ENCODE measurements at regions not wholly inside any gene's neighbourhood (a gene's known extent, or its start where the extent isn't known, plus 50 kb on each side); places are given as distances from the start of the nearest gene placed in this dataset.

GRCh38 chr2:57947398-57947797 is 99.2 kb upstream of the VRK2 start:
- DNase-seq = no peak
- H3K27me3 ChIP-seq = no peaks in the 10 kb centered on the region
- no peaks in the 10 kb centered on the region for H3K9me3 ChIP-seq
- H3K27ac ChIP-seq = no peak overlapping the region
- H3K4me1 ChIP-seq = no peaks in the 10 kb centered on the region
- H3K4me3 ChIP-seq = no peak overlapping the region
- TF ChIP-seq, protein P1, sequence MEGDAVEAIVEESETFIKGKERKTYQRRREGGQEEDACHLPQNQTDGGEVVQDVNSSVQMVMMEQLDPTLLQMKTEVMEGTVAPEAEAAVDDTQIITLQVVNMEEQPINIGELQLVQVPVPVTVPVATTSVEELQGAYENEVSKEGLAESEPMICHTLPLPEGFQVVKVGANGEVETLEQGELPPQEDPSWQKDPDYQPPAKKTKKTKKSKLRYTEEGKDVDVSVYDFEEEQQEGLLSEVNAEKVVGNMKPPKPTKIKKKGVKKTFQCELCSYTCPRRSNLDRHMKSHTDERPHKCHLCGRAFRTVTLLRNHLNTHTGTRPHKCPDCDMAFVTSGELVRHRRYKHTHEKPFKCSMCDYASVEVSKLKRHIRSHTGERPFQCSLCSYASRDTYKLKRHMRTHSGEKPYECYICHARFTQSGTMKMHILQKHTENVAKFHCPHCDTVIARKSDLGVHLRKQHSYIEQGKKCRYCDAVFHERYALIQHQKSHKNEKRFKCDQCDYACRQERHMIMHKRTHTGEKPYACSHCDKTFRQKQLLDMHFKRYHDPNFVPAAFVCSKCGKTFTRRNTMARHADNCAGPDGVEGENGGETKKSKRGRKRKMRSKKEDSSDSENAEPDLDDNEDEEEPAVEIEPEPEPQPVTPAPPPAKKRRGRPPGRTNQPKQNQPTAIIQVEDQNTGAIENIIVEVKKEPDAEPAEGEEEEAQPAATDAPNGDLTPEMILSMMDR (IDR thresholded peaks at IDR 0.05) = no peak
- no peak for TF ChIP-seq POLR2A (IDR thresholded peaks at IDR 0.05)
- H3K36me3 ChIP-seq = no peaks in the 10 kb centered on the region

DNA sequence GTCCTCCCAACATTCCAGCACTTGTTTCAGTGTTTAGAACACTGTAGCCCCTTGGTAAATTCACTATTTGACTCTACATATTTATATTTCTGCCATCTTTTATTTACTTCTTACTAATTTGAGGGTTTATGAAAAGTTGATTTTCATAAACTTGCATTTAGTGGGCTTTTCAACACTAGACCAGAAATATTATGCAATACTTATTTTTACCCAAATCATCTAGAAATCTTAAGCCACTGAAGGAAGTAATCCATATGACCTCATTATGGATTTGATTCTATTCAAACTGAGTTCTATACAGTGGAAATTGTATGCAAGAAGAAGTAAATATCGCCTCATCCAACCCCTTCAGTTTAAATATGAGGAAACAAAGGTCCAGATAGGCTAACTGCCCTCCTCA is 92.6 kb upstream of the VRK2 start:
- Histone ChIP-seq H3K27me3 (no peaks in the 10 kb centered on the region), H3K4me3 (no peak overlapping the region), H3K4me1 (no peaks in the 10 kb centered on the region), H3K36me3 (no peaks in the 10 kb centered on the region), H3K9me3 (no peaks in the 10 kb centered on the region), H3K27ac (no peak overlapping the region)
- no peak for DNase-seq
- TF ChIP-seq POLR2A (IDR thresholded peaks at IDR 0.05) = no peak
- TF ChIP-seq, protein P1 (IDR thresholded peaks at IDR 0.05) = no peak

- TF ChIP-seq, protein P1 (IDR thresholded peaks at IDR 0.05) = no peak
- no peak for TF ChIP-seq POLR2A (IDR thresholded peaks at IDR 0.05)
- H3K27ac ChIP-seq = no peak overlapping the region
- H3K4me1 ChIP-seq = no peaks in the 10 kb centered on the region
- no peaks in the 10 kb centered on the region for H3K27me3 ChIP-seq
- no peak for DNase-seq
- H3K9me3 ChIP-seq = no peaks in the 10 kb centered on the region
- no peaks in the 10 kb centered on the region for H3K36me3 ChIP-seq
- H3K4me3 ChIP-seq = no peak overlapping the region
Observed at GRCh38 chr2:57957238-57957637, 89.4 kb upstream of the VRK2 start.

DNA sequence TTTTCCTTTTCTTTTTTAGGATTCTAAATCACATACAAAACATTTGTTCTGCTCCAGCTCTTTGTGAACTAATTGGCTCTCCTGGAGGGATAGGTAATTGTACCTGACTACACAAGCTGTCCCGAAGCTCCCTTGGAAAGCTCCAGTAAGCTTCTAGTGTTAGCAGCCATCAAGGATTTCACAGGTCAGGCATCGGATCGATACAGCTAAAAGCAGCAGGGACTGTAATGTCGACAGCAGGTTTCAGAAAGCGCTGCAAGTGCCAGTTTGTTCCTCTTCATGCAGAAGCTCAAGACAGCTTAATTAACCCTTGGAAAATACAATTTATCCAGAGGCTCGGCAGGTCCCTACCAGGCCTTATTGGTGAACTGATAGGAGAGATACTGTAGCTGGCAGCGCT is 87.2 kb upstream of the VRK2 start:
- DNase-seq = no peak
- no peaks in the 10 kb centered on the region for H3K36me3 ChIP-seq
- H3K27ac ChIP-seq = no peak overlapping the region
- H3K27me3 ChIP-seq = no peaks in the 10 kb centered on the region
- no peak overlapping the region for H3K4me3 ChIP-seq
- TF ChIP-seq POLR2A (IDR thresholded peaks at IDR 0.05) = no peak
- TF ChIP-seq, protein P1 (IDR thresholded peaks at IDR 0.05) = no peak
- no peaks in the 10 kb centered on the region for H3K9me3 ChIP-seq
- H3K4me1 ChIP-seq = no peaks in the 10 kb centered on the region

- H3K4me1 ChIP-seq = no peaks in the 10 kb centered on the region
Observed at GRCh38 chr2:57962861-57963260, 83.7 kb upstream of the VRK2 start.

GRCh38 chr2:57965219-57965618 is 81.4 kb upstream of the VRK2 start:
- H3K4me3 ChIP-seq = no peak overlapping the region
- no peaks in the 10 kb centered on the region for H3K9me3 ChIP-seq
- no peak for TF ChIP-seq POLR2A (IDR thresholded peaks at IDR 0.05)
- TF ChIP-seq, protein P1 (IDR thresholded peaks at IDR 0.05) = no peak
- H3K27ac ChIP-seq = no peak overlapping the region
- no peak for DNase-seq
- H3K27me3 ChIP-seq = no peaks in the 10 kb centered on the region
- no peaks in the 10 kb centered on the region for H3K4me1 ChIP-seq
- no peaks in the 10 kb centered on the region for H3K36me3 ChIP-seq

More at GRCh38 chr2:57962861-57963260, 83.7 kb upstream of the VRK2 start:
- H3K27ac ChIP-seq = no peak overlapping the region
- DNase-seq = no peak
- no peak overlapping the region for H3K4me3 ChIP-seq
- TF ChIP-seq POLR2A (IDR thresholded peaks at IDR 0.05) = no peak
- no peaks in the 10 kb centered on the region for H3K27me3 ChIP-seq
- no peaks in the 10 kb centered on the region for H3K9me3 ChIP-seq
- no peaks in the 10 kb centered on the region for H3K36me3 ChIP-seq
